BLaER1 treated with 17β-estradiol and CSF1 and Interleukin-3, amounts not matched to agents 10 nM and 100 nM (cell line): ENCODE measurements at regions not wholly inside any gene's neighbourhood (a gene's known extent, or its start where the extent isn't known, plus 50 kb on each side); places are given as distances from the start of the nearest gene placed in this dataset.

Source experiments
- H3K27ac ChIP-seq, 11 experiments: shearing (Covaris generic); formaldehyde crosslinking; 2 replicates each; pipeline ENCODE4 v1.8.1; 2022
- H3K27me3 ChIP-seq, 11 experiments: shearing (Covaris generic); formaldehyde crosslinking; 2 replicates each; pipeline ENCODE4 v1.8.1; 2022
- H3K36me3 ChIP-seq, 11 experiments: shearing (Covaris generic); formaldehyde crosslinking; 2 replicates each; pipeline ENCODE4 v1.8.1; 2022
- H3K4me1 ChIP-seq, 10 experiments: shearing (Covaris generic); formaldehyde crosslinking; 2 replicates each; pipeline ENCODE4 v1.8.1; 2022
- H3K4me2 ChIP-seq, 11 experiments: shearing (Covaris generic); formaldehyde crosslinking; 2 replicates each; pipeline ENCODE4 v1.8.1; 2022
- H3K4me3 ChIP-seq, 10 experiments: shearing (Covaris generic); formaldehyde crosslinking; 2 replicates each; pipeline ENCODE4 v1.8.1; 2022
- H3K9ac ChIP-seq, 11 experiments: shearing (Covaris generic); formaldehyde crosslinking; 2 replicates each; pipeline ENCODE4 v1.8.1; 2022
- H3K9me3 ChIP-seq, 11 experiments: shearing (Covaris generic); formaldehyde crosslinking; replicated peaks in 1 of 11; 2 replicates each; pipeline ENCODE4 v1.8.1; 2022
- H4K20me1 ChIP-seq, 11 experiments: shearing (Covaris generic); formaldehyde crosslinking; 2 replicates each; pipeline ENCODE4 v1.8.1; 2022
- Cebpa-rat ChIP-seq, 11 experiments: shearing (Covaris generic); IDR thresholded peaks; 2 replicates each; pipeline ENCODE4 v1.8.1; 2022

GRCh38 chr7:42414941-42415505, 178.0 kb upstream of the GLI3 start:
- H3K36me3 ChIP-seq: no peaks in the 10 kb centered on the region
- no peaks in the 10 kb centered on the region for H3K4me1 ChIP-seq
- no peaks in the 10 kb centered on the region for H3K9me3 ChIP-seq
- H3K9ac ChIP-seq: no peak overlapping the region
- no peaks in the 10 kb centered on the region for H3K27me3 ChIP-seq
- H3K27ac ChIP-seq: no peak overlapping the region
- H3K4me2 ChIP-seq: no peak overlapping the region
- H4K20me1 ChIP-seq: no peaks in the 10 kb centered on the region
- H3K4me3 ChIP-seq: no peak overlapping the region
- TF ChIP-seq Cebpa-rat (IDR thresholded peaks at IDR 0.05): no peak

GRCh38 chr7:42414028-42414427, 177.0 kb upstream of the GLI3 start:
- no peak overlapping the region for H3K9ac ChIP-seq
- no peaks in the 10 kb centered on the region for H3K36me3 ChIP-seq
- no peaks in the 10 kb centered on the region for H3K27me3 ChIP-seq
- no peak overlapping the region for H3K27ac ChIP-seq
- no peaks in the 10 kb centered on the region for H4K20me1 ChIP-seq
- no peak overlapping the region for H3K4me2 ChIP-seq
- no peaks in the 10 kb centered on the region for H3K4me1 ChIP-seq
- no peaks in the 10 kb centered on the region for H3K9me3 ChIP-seq
- TF ChIP-seq Cebpa-rat (IDR thresholded peaks at IDR 0.05): no peak
- H3K4me3 ChIP-seq: no peak overlapping the region

GRCh38 chr7:42409296-42409695, 172.3 kb upstream of the GLI3 start:
- Histone ChIP-seq H4K20me1 (no peaks in the 10 kb centered on the region), H3K4me2 (no peak overlapping the region), H3K36me3 (no peaks in the 10 kb centered on the region), H3K4me1 (peaks cover 0 to 8% (median 6%) of the 10 kb centered on the region in 10 experiments; a peak in 6 of 20 replicates), H3K9ac (no peak overlapping the region), H3K4me3 (no peak overlapping the region), H3K9me3 (no peaks in the 10 kb centered on the region), H3K27me3 (no peaks in the 10 kb centered on the region), H3K27ac (no peak overlapping the region)
- TF ChIP-seq Cebpa-rat (IDR thresholded peaks at IDR 0.05): no peak

GRCh38 chr7:42407833-42408232, 170.8 kb upstream of the GLI3 start:
- Histone ChIP-seq H3K9me3 (no peaks in the 10 kb centered on the region), H3K36me3 (no peaks in the 10 kb centered on the region), H3K27me3 (no peaks in the 10 kb centered on the region), H3K4me1 (peaks cover 0 to 8% (median 6%) of the 10 kb centered on the region in 10 experiments; a peak in 6 of 20 replicates), H3K4me2 (peak overlapping the region in 8 of 11 experiments; percentile 4 to 44 (median 26); a peak in 10 of 22 replicates), H4K20me1 (no peaks in the 10 kb centered on the region), H3K4me3 (no peak overlapping the region), H3K9ac (no peak overlapping the region), H3K27ac (no peak overlapping the region)
- TF ChIP-seq Cebpa-rat (IDR thresholded peaks at IDR 0.05): no peak

- Histone ChIP-seq H3K27ac (no peak overlapping the region), H3K4me1 (peaks cover 0 to 8% (median 6%) of the 10 kb centered on the region in 10 experiments; a peak in 6 of 20 replicates), H3K9me3 (no peaks in the 10 kb centered on the region), H3K4me3 (no peak overlapping the region), H3K27me3 (no peaks in the 10 kb centered on the region), H3K4me2 (peak overlapping the region in 1 of 11 experiments; percentile 19; a peak in 1 of 22 replicates), H3K9ac (no peak overlapping the region), H3K36me3 (no peaks in the 10 kb centered on the region), H4K20me1 (no peaks in the 10 kb centered on the region)
- no peak for TF ChIP-seq Cebpa-rat (IDR thresholded peaks at IDR 0.05)
Measured at GRCh38 chr7:42407021-42407710, 170.2 kb upstream of the GLI3 start.

GRCh38 chr7:42406358-42406757, 169.3 kb upstream of the GLI3 start:
- no peaks in the 10 kb centered on the region for H3K36me3 ChIP-seq
- no peak overlapping the region for H3K4me2 ChIP-seq
- no peak overlapping the region for H3K9ac ChIP-seq
- H4K20me1 ChIP-seq: no peaks in the 10 kb centered on the region
- H3K9me3 ChIP-seq: no peaks in the 10 kb centered on the region
- no peak overlapping the region for H3K27ac ChIP-seq
- TF ChIP-seq Cebpa-rat (IDR thresholded peaks at IDR 0.05): no peak
- no peak overlapping the region for H3K4me3 ChIP-seq
- no peaks in the 10 kb centered on the region for H3K27me3 ChIP-seq
- H3K4me1 ChIP-seq: peaks cover 0 to 8% (median 6%) of the 10 kb centered on the region in 10 experiments; a peak in 6 of 20 replicates

GRCh38 chr7:42405782-42406181, 168.8 kb upstream of the GLI3 start:
- Histone ChIP-seq H3K9me3 (no peaks in the 10 kb centered on the region), H3K4me2 (no peak overlapping the region), H3K4me3 (no peak overlapping the region), H3K36me3 (no peaks in the 10 kb centered on the region), H3K27ac (no peak overlapping the region), H3K27me3 (no peaks in the 10 kb centered on the region), H4K20me1 (no peaks in the 10 kb centered on the region), H3K9ac (no peak overlapping the region), H3K4me1 (peaks cover 0 to 8% (median 6%) of the 10 kb centered on the region in 10 experiments; a peak in 6 of 20 replicates)
- TF ChIP-seq Cebpa-rat (IDR thresholded peaks at IDR 0.05): no peak

- Histone ChIP-seq H3K27me3 (no peaks in the 10 kb centered on the region), H3K4me3 (no peak overlapping the region), H3K36me3 (no peaks in the 10 kb centered on the region), H3K4me1 (peaks cover 0 to 8% (median 6%) of the 10 kb centered on the region in 10 experiments; a peak in 6 of 20 replicates), H3K9ac (no peak overlapping the region), H4K20me1 (no peaks in the 10 kb centered on the region), H3K9me3 (no peaks in the 10 kb centered on the region), H3K4me2 (no peak overlapping the region), H3K27ac (no peak overlapping the region)
- no peak for TF ChIP-seq Cebpa-rat (IDR thresholded peaks at IDR 0.05)
Measured at GRCh38 chr7:42403831-42404230, 166.8 kb upstream of the GLI3 start.

- Histone ChIP-seq H4K20me1 (no peaks in the 10 kb centered on the region), H3K4me1 (no peaks in the 10 kb centered on the region), H3K4me2 (no peak overlapping the region), H3K36me3 (no peaks in the 10 kb centered on the region), H3K9me3 (no peaks in the 10 kb centered on the region), H3K27ac (no peak overlapping the region), H3K27me3 (no peaks in the 10 kb centered on the region), H3K9ac (no peak overlapping the region), H3K4me3 (no peak overlapping the region)
- no peak for TF ChIP-seq Cebpa-rat (IDR thresholded peaks at IDR 0.05)
Measured at GRCh38 chr7:42400961-42401360, 164.0 kb upstream of the GLI3 start.

GRCh38 chr7:42400211-42400772, 163.3 kb upstream of the GLI3 start:
- no peaks in the 10 kb centered on the region for H4K20me1 ChIP-seq
- TF ChIP-seq Cebpa-rat (IDR thresholded peaks at IDR 0.05): no peak
- H3K27me3 ChIP-seq: no peaks in the 10 kb centered on the region
- no peak overlapping the region for H3K4me2 ChIP-seq
- no peaks in the 10 kb centered on the region for H3K9me3 ChIP-seq
- H3K4me3 ChIP-seq: no peak overlapping the region
- no peak overlapping the region for H3K27ac ChIP-seq
- H3K36me3 ChIP-seq: no peaks in the 10 kb centered on the region
- H3K9ac ChIP-seq: no peak overlapping the region
- H3K4me1 ChIP-seq: no peaks in the 10 kb centered on the region
